ENCODE measurements at regions not wholly inside any gene's neighbourhood (a gene's known extent, or its start where the extent isn't known, plus 50 kb on each side); places are given as distances from the start of the nearest gene placed in this dataset.

DNA sequence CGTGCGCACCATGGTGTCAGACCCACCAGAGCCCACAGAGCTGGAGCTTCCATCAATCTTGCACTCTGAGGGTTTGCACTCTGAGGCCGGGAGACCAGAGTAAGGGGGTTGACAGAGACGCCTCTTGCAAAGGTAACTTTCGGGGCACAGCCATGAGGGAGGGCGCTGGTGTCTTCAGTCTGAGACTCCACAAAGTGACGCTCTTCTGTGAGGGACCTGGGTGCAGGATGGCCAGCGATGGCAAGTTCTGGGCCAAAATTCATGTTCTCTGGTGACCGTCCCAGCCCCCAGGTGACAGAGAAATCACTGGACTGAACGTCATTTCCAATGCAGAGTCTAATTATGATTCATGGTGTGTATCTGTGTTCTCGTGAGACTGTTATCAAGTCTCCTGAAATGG, 1395.2 kb downstream of the TBC1D22A start:
- intact Hi-C loops (cut with micrococcal nuclease): no loop called here
- Histone ChIP-seq H3K4me1 (ENCODE audit: control insufficient read depth in 1 of 2, insufficient read depth in 2 of 2, low read length in 2 of 2) (no peaks in the 10 kb centered on the region), H3K27me3 (ENCODE audit: insufficient read depth, low read length) (no peaks in the 10 kb centered on the region), H4K20me1 (ENCODE audit: insufficient read depth) (no peaks in the 10 kb centered on the region), H3K4me3 (replicated peaks in 1 of 2; ENCODE audit: low read depth in 1 of 2, low read length in 2 of 2) (no peak overlapping the region), H3K9me2 (ENCODE audit: insufficient read depth) (no peaks in the 10 kb centered on the region), H3K27ac (ENCODE audit: low read depth, low read length) (no peak overlapping the region), H3K9me3 (ENCODE audit: control insufficient read depth in 1 of 2, insufficient read depth in 1 of 2, low read depth in 1 of 2, low read length in 2 of 2) (no peaks in the 10 kb centered on the region; a peak in 1 of 4 replicates), H3K9ac (ENCODE audit: low read length) (no peak overlapping the region), H3K4me2 (ENCODE audit: low read length) (no peak overlapping the region), H3K79me2 (ENCODE audit: insufficient read depth, low read length) (no peaks in the 10 kb centered on the region), H3K36me3 (ENCODE audit: control insufficient read depth in 1 of 2, insufficient read depth in 2 of 2, low read length in 2 of 2) (no peaks in the 10 kb centered on the region), H2AFZ (ENCODE audit: low read depth, low read length, poor library complexity, severe bottlenecking) (no peak overlapping the region)
- POLR2A ChIA-PET: no interaction called here
- DNase-seq (ENCODE audit: low read depth, low spot score): no peak
- RAD21 ChIA-PET (ENCODE audit: low non-redundant PET in 1 of 2, low total read pairs in 2 of 2, uncharacterized antibody in 2 of 2, unreplicated experiment in 2 of 2): no interaction called here
- no peak for TF ChIP-seq POLR2A (IDR thresholded peaks at IDR 0.05; ENCODE audit: borderline replicate concordance, extremely low read depth, insufficient read depth, insufficient read length)
- TF ChIP-seq, protein P1, sequence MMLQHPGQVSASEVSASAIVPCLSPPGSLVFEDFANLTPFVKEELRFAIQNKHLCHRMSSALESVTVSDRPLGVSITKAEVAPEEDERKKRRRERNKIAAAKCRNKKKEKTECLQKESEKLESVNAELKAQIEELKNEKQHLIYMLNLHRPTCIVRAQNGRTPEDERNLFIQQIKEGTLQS (IDR thresholded peaks at IDR 0.05): no peak
- no peak for TF ChIP-seq ZNF274 (IDR thresholded peaks at IDR 0.05; ENCODE audit: low read depth, low read length)
- no peak for TF ChIP-seq RAD21 (IDR thresholded peaks at IDR 0.05; ENCODE audit: low read depth)
- no peak for TF ChIP-seq POLR2AphosphoS5 (IDR thresholded peaks at IDR 0.05; ENCODE audit: low read depth, low read length)
- no peak for TF ChIP-seq CEBPB (IDR thresholded peaks at IDR 0.05; ENCODE audit: low read depth)
- TF ChIP-seq, protein P2, sequence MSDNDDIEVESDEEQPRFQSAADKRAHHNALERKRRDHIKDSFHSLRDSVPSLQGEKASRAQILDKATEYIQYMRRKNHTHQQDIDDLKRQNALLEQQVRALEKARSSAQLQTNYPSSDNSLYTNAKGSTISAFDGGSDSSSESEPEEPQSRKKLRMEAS (IDR thresholded peaks at IDR 0.05): no peak
- no peak for TF ChIP-seq SIN3A (IDR thresholded peaks at IDR 0.05; ENCODE audit: low read depth)
- TF ChIP-seq JUND (IDR thresholded peaks at IDR 0.05): no peak
- no peak for TF ChIP-seq SP1 (IDR thresholded peaks at IDR 0.05; ENCODE audit: low read depth)
- TF ChIP-seq, protein P3, sequence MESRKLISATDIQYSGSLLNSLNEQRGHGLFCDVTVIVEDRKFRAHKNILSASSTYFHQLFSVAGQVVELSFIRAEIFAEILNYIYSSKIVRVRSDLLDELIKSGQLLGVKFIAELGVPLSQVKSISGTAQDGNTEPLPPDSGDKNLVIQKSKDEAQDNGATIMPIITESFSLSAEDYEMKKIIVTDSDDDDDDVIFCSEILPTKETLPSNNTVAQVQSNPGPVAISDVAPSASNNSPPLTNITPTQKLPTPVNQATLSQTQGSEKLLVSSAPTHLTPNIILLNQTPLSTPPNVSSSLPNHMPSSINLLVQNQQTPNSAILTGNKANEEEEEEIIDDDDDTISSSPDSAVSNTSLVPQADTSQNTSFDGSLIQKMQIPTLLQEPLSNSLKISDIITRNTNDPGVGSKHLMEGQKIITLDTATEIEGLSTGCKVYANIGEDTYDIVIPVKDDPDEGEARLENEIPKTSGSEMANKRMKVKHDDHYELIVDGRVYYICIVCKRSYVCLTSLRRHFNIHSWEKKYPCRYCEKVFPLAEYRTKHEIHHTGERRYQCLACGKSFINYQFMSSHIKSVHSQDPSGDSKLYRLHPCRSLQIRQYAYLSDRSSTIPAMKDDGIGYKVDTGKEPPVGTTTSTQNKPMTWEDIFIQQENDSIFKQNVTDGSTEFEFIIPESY (IDR thresholded peaks at IDR 0.05; ENCODE audit: extremely low read depth, insufficient replicate concordance, low read length): no peak
- TF ChIP-seq YY1 (IDR thresholded peaks at IDR 0.05; ENCODE audit: extremely low read depth, insufficient replicate concordance, low read depth, low read length): no peak
- no peak for TF ChIP-seq SRF (IDR thresholded peaks at IDR 0.05; ENCODE audit: low read depth)
- no peak for TF ChIP-seq ZFX (IDR thresholded peaks at IDR 0.05)
- no TSS peak for BruUV-seq (replicated peaks)
- CTCF ChIA-PET: no interaction called here
- ATAC-seq: no peak
